Activated T-cell treated with anti-CD3 and anti-CD28 coated beads, Interleukin-2, amount 50 U/mL, for 1 hour (primary cell): ENCODE measurements at regions not wholly inside any gene's neighbourhood (a gene's known extent, or its start where the extent isn't known, plus 50 kb on each side); places are given as distances from the start of the nearest gene placed in this dataset.

Experiments used
- DNase-seq: peaks from one replicate; pipeline ENCODE4 v3.0.0-alpha.2; 2020

GRCh38 chr2:83747141-83747540, 711.9 kb downstream of the SUCLG1 start:
- no peak for DNase-seq

GRCh38 chr2:83744855-83745254, 714.2 kb downstream of the SUCLG1 start:
- DNase-seq: no peak

- no peak for DNase-seq
These were observed 716.8 kb downstream of the SUCLG1 start for GRCh38 chr2:83742117-83742782.

GRCh38 chr2:83730223-83730622, 728.9 kb downstream of the SUCLG1 start:
- no peak for DNase-seq

GRCh38 chr2:83725735-83726134, 733.3 kb downstream of the SUCLG1 start:
- DNase-seq: no peak

GRCh38 chr2:83705146-83705545, 753.9 kb downstream of the SUCLG1 start:
- DNase-seq: no peak

- no peak for DNase-seq
These were observed 755.5 kb downstream of the SUCLG1 start for GRCh38 chr2:83703598-83703997.

GRCh38 chr2:83696838-83697237, 762.2 kb downstream of the SUCLG1 start:
- no peak for DNase-seq

GRCh38 chr2:83695530-83695929, 763.5 kb downstream of the SUCLG1 start:
- DNase-seq: no peak

- no peak for DNase-seq
These were observed 764.0 kb downstream of the SUCLG1 start for GRCh38 chr2:83695037-83695436.

GRCh38 chr2:83689402-83689801, 769.7 kb downstream of the SUCLG1 start:
- no peak for DNase-seq

GRCh38 chr2:83686863-83687262, 772.2 kb downstream of the SUCLG1 start:
- no peak for DNase-seq

GRCh38 chr2:83674050-83674449, 785.0 kb downstream of the SUCLG1 start:
- DNase-seq: no peak

- no peak for DNase-seq
These were observed 793.2 kb downstream of the SUCLG1 start for GRCh38 chr2:83665894-83666293.

- no peak for DNase-seq
These were observed 793.9 kb downstream of the SUCLG1 start for GRCh38 chr2:83665154-83665553.

- DNase-seq: no peak
These were observed 797.4 kb downstream of the SUCLG1 start for GRCh38 chr2:83661711-83662110.

GRCh38 chr2:83654091-83654611, 804.9 kb downstream of the SUCLG1 start:
- DNase-seq: no peak

- DNase-seq: no peak
These were observed 808.2 kb downstream of the SUCLG1 start for GRCh38 chr2:83650898-83651297.

GRCh38 chr2:83650161-83650560, 808.9 kb downstream of the SUCLG1 start:
- no peak for DNase-seq

- DNase-seq: no peak
These were observed 818.6 kb downstream of the SUCLG1 start for GRCh38 chr2:83640506-83640905.

GRCh38 chr2:83633423-83633822, 825.7 kb downstream of the SUCLG1 start:
- no peak for DNase-seq

- no peak for DNase-seq
These were observed 828.7 kb downstream of the SUCLG1 start for GRCh38 chr2:83630351-83630750.

- DNase-seq: no peak
These were observed 843.6 kb downstream of the SUCLG1 start for GRCh38 chr2:83615511-83615910.

- DNase-seq: no peak
These were observed 845.9 kb downstream of the SUCLG1 start for GRCh38 chr2:83613178-83613577.

- no peak for DNase-seq
These were observed 856.3 kb downstream of the SUCLG1 start for GRCh38 chr2:83602753-83603152.
